Esophagus mucosa (tissue), 1 donor: ENCODE measurements at regions not wholly inside any gene's neighbourhood (a gene's known extent, or its start where the extent isn't known, plus 50 kb on each side); places are given as distances from the start of the nearest gene placed in this dataset.
"Not testable (repeated sequence)": the region's sequence is repeated elsewhere in the genome, so short reads cannot be mapped to it uniquely, and the experiment has no call there.

Experiments
- ATAC-seq: fragments of 200-7000 bp; cut with Tn5 transposase; one replicate; pipeline ENCODE4 v1.9.1; 2020
- donor health status: DM: yes; HTN: yes; CAD: no.

GRCh38 chr2:220366765-220367164 is 739.3 kb downstream of the SLC4A3 start:
- ATAC-seq: no peak

- no peak for ATAC-seq
Measured at GRCh38 chr2:220370764-220371163, 743.3 kb downstream of the SLC4A3 start.

DNA sequence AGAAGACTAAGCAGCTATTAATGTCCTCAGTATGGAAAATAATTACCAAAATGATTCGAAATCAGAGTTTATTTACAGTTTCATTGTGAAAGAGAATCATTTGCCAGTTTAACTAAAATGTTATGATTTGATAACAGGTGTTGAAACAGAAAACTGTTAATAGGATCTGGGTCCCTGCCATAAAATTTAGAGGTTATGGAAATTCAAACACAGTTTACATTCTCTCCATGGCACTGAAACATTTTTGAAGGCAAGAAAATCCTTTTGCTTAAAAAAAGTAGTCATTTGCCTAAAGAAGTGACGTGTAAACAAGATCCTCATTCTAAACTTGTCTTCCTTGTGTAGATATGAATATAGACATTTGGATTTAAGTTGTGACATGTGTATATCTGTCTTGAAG is 743.8 kb downstream of the SLC4A3 start:
- no peak for ATAC-seq

DNA sequence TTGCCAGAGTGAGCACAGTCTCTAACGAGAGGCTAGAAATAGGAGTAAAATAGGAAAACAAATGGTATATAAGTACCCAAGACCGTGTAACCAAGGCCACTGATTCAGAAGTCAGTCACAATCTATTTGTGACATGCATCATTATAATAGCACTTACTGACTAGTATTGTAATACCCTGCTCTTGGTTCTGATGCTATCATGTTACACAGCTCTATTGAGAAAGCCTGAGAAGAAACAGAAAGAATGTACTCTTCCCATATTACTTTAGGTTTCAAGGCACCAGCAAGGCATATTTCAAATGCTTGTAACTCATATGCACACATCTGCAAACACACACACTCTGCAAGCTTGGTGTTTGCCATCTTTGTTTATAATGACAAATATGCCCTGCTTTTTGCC is 746.4 kb downstream of the SLC4A3 start:
- no peak for ATAC-seq

- ATAC-seq: no peak
Measured at GRCh38 chr2:220374282-220374681, 746.9 kb downstream of the SLC4A3 start.

DNA sequence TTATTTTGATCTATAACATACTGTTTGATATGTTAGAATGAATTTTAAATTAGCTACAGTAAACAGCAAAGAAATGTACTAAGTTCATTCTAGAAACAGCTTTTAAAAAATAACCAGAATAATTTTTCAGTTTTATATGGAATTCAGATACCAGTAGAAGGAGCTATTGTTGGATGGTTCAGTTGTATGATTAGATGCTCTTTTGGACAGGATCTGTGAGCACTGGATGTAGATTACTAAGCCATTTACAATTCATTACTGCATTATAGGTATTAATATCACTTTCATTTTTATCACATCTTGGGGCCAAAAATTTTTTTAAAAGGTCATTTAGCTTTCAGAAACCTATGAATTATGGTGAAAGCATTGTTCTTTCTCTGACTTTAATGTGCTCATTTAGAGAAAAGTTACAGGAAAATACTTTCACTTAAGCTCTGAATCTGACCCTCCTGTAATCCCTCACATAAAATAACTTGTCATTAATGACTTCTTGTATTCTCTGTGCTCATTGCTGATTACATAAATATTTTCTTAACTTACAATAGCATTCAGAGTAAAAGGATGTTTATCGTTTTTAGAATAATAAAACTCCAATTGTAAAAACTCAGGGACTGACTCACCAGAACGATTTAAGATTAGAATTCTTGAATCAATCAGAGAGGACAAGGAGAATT is 750.2 kb downstream of the SLC4A3 start:
- no peak for ATAC-seq

GRCh38 chr2:220387758-220388157 is 760.3 kb downstream of the SLC4A3 start:
- ATAC-seq: not testable (repeated sequence)

DNA sequence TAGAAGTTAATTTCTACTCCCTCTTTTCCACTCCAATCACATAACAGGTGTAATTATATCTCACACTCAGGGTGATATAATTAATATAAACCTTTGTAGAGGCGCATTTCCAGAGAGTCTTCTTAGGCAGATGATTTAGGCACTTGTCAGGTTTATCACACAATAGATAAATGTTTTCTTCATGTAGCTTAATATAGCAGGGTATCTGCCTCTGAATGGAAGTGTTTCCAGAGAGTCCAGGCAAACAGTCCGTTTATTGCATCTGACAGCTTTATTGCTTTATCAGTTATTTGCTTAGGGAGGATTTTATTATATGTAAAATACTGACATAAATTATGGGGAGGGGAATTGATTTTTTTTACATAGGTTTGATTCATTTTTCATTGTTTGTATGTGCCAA is 766.3 kb downstream of the SLC4A3 start:
- ATAC-seq: no peak

GRCh38 chr2:220394433-220394832 is 767.0 kb downstream of the SLC4A3 start:
- no peak for ATAC-seq

DNA sequence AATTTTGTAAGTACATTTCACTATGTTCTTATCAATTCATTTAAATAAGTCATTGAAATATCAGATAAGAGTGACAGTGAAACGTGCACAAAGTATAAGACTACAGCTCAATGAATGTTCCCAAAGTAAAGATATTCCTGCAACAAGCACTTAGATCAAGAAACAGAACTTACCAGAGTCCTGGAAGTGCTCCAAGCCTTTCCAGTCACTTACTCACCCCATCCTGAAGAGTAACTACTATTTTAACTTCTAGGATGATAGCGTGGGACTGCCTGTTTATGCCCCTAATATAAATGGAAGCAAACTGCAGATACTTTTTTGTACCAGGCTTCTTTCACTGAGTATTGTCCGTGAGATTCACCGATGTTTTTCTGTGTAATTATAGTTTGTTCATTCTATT is 768.9 kb downstream of the SLC4A3 start:
- no peak for ATAC-seq

GRCh38 chr2:220410296-220410695 is 782.9 kb downstream of the SLC4A3 start:
- ATAC-seq: no peak

DNA sequence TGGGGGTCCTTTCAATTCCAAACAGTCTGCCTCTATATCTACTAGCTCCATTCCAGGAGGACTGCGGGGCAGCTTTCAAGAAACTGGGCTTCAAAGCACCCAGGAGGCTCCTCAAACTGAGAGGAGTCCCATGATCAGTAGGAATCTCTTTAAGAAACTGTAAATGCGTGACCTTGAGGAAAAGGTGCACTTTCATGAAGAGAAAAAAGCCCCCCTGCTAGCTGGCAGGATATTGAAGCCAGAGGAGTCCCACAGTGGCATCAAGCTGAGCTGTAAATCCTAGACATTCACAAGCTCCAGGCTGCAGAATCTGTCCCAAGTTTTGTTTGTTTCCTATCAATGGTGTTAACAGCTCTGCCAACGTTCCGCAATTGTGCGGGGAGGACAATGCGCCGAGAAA is 790.1 kb downstream of the SLC4A3 start:
- ATAC-seq: no peak

DNA sequence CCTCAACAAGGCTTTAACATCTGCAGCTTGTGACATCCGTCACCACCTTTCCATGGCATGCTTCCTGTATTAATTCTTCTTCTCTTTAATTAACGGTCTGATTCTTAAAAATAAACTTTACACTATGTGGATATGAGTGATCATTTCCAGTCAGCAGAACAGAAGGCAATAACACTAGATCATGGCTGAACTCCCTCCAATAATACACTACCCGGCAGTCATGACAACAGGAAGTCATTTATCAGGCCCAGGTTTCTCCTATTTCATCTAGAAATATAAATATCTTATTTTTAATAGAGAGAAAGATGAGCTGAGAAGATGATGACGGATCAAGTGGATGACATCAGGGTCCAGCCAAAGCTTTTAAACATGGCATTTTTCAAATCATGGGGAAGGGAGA is 792.2 kb downstream of the SLC4A3 start:
- ATAC-seq: no peak

DNA sequence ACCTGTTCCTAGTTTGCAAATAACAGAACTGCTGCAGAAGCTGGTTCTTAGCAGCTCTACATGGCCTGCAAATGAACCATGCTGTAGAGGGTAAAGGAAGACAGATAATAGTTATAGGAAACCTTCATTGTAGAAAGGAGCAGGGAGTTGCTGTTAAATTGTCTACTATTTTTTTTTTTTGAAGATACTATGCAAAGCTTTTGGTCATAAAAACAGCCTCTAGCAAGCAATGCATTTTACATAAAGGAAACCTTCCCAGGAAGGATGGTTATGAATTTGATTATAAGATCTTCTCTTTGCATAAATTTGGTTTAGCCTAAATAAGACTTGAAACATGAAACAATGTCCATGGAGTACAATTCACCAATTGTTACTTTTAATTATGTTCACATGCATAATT is 793.4 kb downstream of the SLC4A3 start:
- ATAC-seq: no peak

DNA sequence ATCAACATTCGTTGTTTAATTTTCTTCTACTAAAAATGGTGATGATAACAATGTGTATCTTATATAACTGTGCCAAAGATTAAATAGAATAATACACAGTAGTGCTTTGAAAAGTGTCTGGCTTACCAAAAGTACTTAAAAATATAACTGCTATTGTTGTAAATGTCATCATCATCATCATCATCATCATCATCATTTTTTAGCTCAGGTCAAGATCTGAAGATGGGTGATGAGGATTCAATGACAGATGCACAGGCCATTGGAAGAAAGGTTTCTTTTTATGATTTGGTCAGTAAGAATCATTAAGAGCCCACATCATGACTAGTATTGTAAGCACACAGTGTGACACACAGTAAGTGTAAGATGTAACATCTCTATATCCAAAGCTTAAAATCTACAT is 795.2 kb downstream of the SLC4A3 start:
- ATAC-seq: no peak

GRCh38 chr2:220424561-220424960 is 797.1 kb downstream of the SLC4A3 start:
- no peak for ATAC-seq

GRCh38 chr2:220432645-220433044 is 805.2 kb downstream of the SLC4A3 start:
- no peak for ATAC-seq

- no peak for ATAC-seq
Measured at GRCh38 chr2:220433131-220433530, 805.7 kb downstream of the SLC4A3 start.

DNA sequence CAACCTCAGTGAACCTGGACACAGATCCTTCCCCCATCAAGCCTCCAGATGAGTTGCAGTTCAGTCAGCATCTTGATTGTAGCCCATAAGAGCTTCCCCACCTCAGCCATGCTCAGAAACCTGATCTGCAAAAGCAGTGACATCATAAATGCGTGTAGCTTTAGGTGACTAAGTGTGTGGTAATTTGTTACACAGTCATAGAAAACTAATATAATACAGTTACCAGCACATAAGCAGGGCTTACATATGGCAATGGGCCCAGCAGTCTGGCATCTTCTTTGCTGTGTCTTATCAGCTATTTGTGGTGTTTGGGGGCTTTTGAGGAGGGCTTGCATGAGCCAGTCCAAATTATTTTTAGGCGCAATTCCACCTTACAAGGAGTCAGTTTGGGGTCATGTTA is 807.0 kb downstream of the SLC4A3 start:
- ATAC-seq: peak; percentile 36

DNA sequence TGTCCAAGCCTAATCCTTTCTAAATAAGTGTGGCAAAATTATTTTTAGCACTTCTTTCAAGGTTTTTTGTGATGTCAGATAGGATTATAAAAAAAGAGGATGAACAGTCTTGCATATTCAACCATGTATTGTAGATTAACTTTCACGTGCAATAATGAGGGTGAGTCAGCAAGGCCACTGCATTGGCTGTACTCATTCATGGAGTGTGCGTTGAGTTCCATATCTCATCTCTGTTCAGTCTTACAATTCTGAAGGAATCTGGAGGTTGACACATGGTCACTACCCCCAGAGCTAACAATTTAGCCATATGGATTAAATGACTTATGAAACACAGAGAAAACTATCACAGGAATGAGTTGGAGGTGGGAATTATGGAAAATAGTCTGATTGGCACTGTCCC is 810.5 kb downstream of the SLC4A3 start:
- no peak for ATAC-seq

- ATAC-seq: no peak
Measured at GRCh38 chr2:220440731-220441130, 813.3 kb downstream of the SLC4A3 start.

DNA sequence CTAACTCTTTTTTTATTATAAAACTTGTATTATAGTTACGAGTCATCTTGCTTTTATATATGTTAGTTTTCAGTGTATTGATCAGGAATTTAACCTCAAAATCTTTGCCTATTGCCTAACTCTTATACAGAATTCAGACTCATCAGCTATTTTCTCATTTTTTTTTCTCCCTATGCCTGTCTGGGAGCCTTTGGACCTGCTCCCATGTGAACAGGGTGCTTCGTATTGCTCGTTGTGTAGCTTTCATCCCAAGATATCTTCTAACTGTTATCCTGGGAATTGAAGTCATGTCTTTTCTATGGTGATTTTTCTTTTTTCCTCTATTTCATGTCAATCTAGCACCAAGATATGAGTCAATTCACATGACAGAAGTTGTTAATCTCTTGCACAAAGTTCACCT is 814.0 kb downstream of the SLC4A3 start:
- no peak for ATAC-seq

- peak; percentile 38 for ATAC-seq
Measured at GRCh38 chr2:220442012-220442411, 814.6 kb downstream of the SLC4A3 start.

DNA sequence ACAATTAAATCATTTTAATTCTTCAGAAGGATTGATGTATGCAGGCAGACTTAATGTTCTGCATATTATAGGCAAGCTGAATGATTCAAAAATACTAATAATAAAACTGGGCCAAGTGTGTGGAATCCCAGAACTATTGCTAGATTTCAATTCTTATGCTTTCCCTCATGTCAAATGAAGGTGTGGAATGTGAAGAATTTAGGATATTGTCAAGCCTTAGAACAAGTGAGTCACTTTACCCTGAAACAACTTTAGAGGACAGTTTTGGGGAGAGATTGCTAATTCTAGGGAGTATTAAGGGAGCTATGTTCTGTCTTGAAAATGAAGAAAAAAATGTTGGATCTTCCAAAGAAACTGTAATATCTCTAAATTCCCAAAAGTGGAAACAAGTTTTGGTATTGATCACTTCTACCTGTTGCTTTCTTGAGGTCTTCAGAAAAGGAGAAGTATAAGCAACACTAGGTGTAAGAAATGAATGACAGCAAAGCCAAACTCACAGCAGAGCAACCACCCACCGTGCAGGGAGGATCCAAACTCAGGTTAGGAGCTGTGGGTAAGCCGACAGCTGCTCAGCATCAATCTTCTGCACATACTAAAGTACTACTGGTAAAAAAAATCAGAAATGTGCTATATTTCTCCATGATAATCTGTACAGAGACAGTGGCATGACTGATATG is 818.1 kb downstream of the SLC4A3 start:
- no peak for ATAC-seq
